IMR-90 (cell line): ENCODE measurements at regions not wholly inside any gene's neighbourhood (a gene's known extent, or its start where the extent isn't known, plus 50 kb on each side); places are given as distances from the start of the nearest gene placed in this dataset.

Experiments used
- ATAC-seq: fragments of 200-7000 bp; cut with Tn5 transposase; 2 replicates; pipeline ENCODE4 v1.9.1; 2020; ENCODE audit warnings: low read depth, mild to moderate bottlenecking, moderate library complexity
- BruUV-seq: library from RNA; stranded (reverse); fragments of 400-500 nt; replicated peaks from 2 replicates; lab custom pipeline; 2021; lab: Mats Ljungman, UMichigan
- CTCF ChIA-PET: fragments of 300-600 bp; formaldehyde crosslinking; extraction: SDS; loops from one replicate; lab custom pipeline; 2021; ENCODE audit warnings: antibody characterized with exemption; lab: Yijun Ruan, JAX
- POLR2A ChIA-PET: fragments of 300-600 bp; sonication (Branson Sonifier 250); formaldehyde crosslinking; loops from one replicate; lab custom pipeline; 2022; ENCODE audit warnings: antibody characterized with exemption; ENCODE audit not compliant: unreplicated experiment; lab: Charles Lee
- DNase-seq: peaks from one replicate; pipeline ENCODE4 v3.0.0; 2013
- H2AFZ ChIP-seq: replicated peaks from 2 replicates; pipeline ENCODE3; 2013; ENCODE audit warnings: low read length, mild to moderate bottlenecking; ENCODE audit not compliant: poor library complexity
- H2AK5ac ChIP-seq: 2 replicates; pipeline ENCODE4 v1.6.1; 2013; ENCODE audit warnings: low read depth, low read length, inconsistent platforms
- H2AK9ac ChIP-seq: replicated peaks from 2 replicates; pipeline ENCODE3; 2013; ENCODE audit warnings: mild to moderate bottlenecking, low read depth, low read length, moderate library complexity; ENCODE audit not compliant: poor library complexity
- H2BK120ac ChIP-seq: 2 replicates; pipeline ENCODE4 v1.6.1; 2013; ENCODE audit warnings: low read depth, low read length, inconsistent platforms
- H2BK15ac ChIP-seq: 3 replicates; pipeline ENCODE4 v1.6.1; 2013; ENCODE audit warnings: low read depth, low read length, inconsistent platforms
- H2BK20ac ChIP-seq: 2 replicates; pipeline ENCODE4 v1.6.1; 2013; ENCODE audit warnings: low read depth, mild to moderate bottlenecking, inconsistent platforms, low read length, moderate library complexity
- H2BK5ac ChIP-seq: 2 replicates; pipeline ENCODE4 v1.6.1; 2013; ENCODE audit warnings: mild to moderate bottlenecking, low read depth, low read length, inconsistent platforms; ENCODE audit not compliant: poor library complexity, severe bottlenecking
- H3K14ac ChIP-seq: replicated peaks from 2 replicates; pipeline ENCODE4 v1.6.1; 2013; ENCODE audit warnings: low read depth, low read length, inconsistent platforms
- H3K18ac ChIP-seq: 2 replicates; pipeline ENCODE4 v1.6.1; 2013; ENCODE audit warnings: low read depth, low read length, control low read depth
- H3K23ac ChIP-seq: 2 replicates; pipeline ENCODE4 v1.6.1; 2013; ENCODE audit warnings: low read depth, low read length, inconsistent platforms
- H3K27ac ChIP-seq: 2 replicates; pipeline ENCODE4 v1.5.1; 2013; ENCODE audit warnings: mild to moderate bottlenecking, control low read depth, low read length; ENCODE audit not compliant: insufficient read depth
- H3K27me3 ChIP-seq: 2 replicates; pipeline ENCODE4 v1.6.1; 2013; ENCODE audit warnings: low read length; ENCODE audit not compliant: control insufficient read depth, insufficient read depth
- H3K36me3 ChIP-seq: 2 replicates; pipeline ENCODE4 v1.6.1; 2013; ENCODE audit warnings: low read length, mixed read lengths; ENCODE audit not compliant: control insufficient read depth, insufficient read depth
- H3K4ac ChIP-seq: 2 replicates; pipeline ENCODE4 v1.6.1; 2013; ENCODE audit warnings: low read depth, low read length, inconsistent platforms
- H3K4me1 ChIP-seq: 2 replicates; pipeline ENCODE4 v1.6.1; 2013; ENCODE audit warnings: low read length, mixed read lengths; ENCODE audit not compliant: control insufficient read depth, insufficient read depth
- H3K4me2 ChIP-seq: 2 replicates; pipeline ENCODE4 v1.6.1; 2013; ENCODE audit warnings: low read depth, mild to moderate bottlenecking, control low read depth, low read length, moderate library complexity
- H3K4me3 ChIP-seq: 2 replicates; pipeline ENCODE4 v1.5.1; 2013; ENCODE audit warnings: low read depth, mild to moderate bottlenecking, control low read depth, low read length, moderate library complexity; ENCODE audit not compliant: insufficient read depth
- H3K56ac ChIP-seq: 2 replicates; pipeline ENCODE4 v1.6.1; 2013; ENCODE audit warnings: low read length, inconsistent platforms; ENCODE audit not compliant: insufficient read depth; ENCODE audit errors: extremely low read depth
- H3K79me1 ChIP-seq, 2 experiments: 2 replicates each; pipeline ENCODE4 v1.6.1; 2013; ENCODE audit warnings: low read length in 2 of 2, inconsistent platforms in 1 of 2, low read depth in 1 of 2
- H3K9ac ChIP-seq: 2 replicates; pipeline ENCODE4 v1.6.1; 2013; ENCODE audit warnings: low read depth, low read length, control low read depth
- H3K9me1 ChIP-seq: 2 replicates; pipeline ENCODE4 v1.6.1; 2013; ENCODE audit warnings: low read length, inconsistent platforms; ENCODE audit not compliant: insufficient read depth
- H3K9me3 ChIP-seq: 2 replicates; pipeline ENCODE4 v1.6.1; 2013; ENCODE audit warnings: low read length; ENCODE audit not compliant: control insufficient read depth, insufficient read depth
- H4K20me1 ChIP-seq: 2 replicates; pipeline ENCODE4 v1.6.1; 2013; ENCODE audit warnings: low read length, inconsistent platforms; ENCODE audit not compliant: insufficient read depth
- H4K5ac ChIP-seq: 2 replicates; pipeline ENCODE4 v1.6.1; 2013; ENCODE audit warnings: mild to moderate bottlenecking, low read depth, low read length, control low read depth
- H4K8ac ChIP-seq, 2 experiments: 2 replicates each; pipeline ENCODE4 v1.6.1; 2013; ENCODE audit warnings: low read depth in 2 of 2, low read length in 2 of 2, control low read depth in 1 of 2, inconsistent platforms in 1 of 2
- H4K91ac ChIP-seq: 2 replicates; pipeline ENCODE4 v1.6.1; 2013; ENCODE audit warnings: low read depth, low read length, inconsistent platforms; ENCODE audit not compliant: insufficient read depth
- BHLHE40 ChIP-seq: fragments of 150-350 bp; IDR thresholded peaks from 2 replicates; pipeline ENCODE4 v1.6.1; 2016; ENCODE audit warnings: mild to moderate bottlenecking, low read depth, low read length
- CEBPB ChIP-seq: IDR thresholded peaks from 2 replicates; pipeline ENCODE4 v1.6.1; 2012; ENCODE audit warnings: low read depth, low read length, improper control_type of control experiment
- ELK1 ChIP-seq: fragments of 150-350 bp; IDR thresholded peaks from 2 replicates; pipeline ENCODE4 v1.6.1; 2016; ENCODE audit warnings: low read depth, mild to moderate bottlenecking, low read length, moderate library complexity, borderline replicate concordance
- FOS ChIP-seq: fragments of 150-350 bp; IDR thresholded peaks from 2 replicates; pipeline ENCODE4 v1.6.1; 2016; ENCODE audit warnings: low read depth, low read length
- MAFK ChIP-seq: IDR thresholded peaks from 2 replicates; pipeline ENCODE4 v1.6.1; 2012; ENCODE audit warnings: low read depth, low read length, improper control_type of control experiment
- MAZ ChIP-seq: IDR thresholded peaks from 2 replicates; pipeline ENCODE4 v1.6.1; 2012; ENCODE audit warnings: low read depth, mild to moderate bottlenecking, low read length, improper control_type of control experiment, moderate library complexity, borderline replicate concordance
- MXI1 ChIP-seq: IDR thresholded peaks from 2 replicates; pipeline ENCODE4 v1.6.1; 2012; ENCODE audit warnings: low read depth, mild to moderate bottlenecking, low read length, moderate library complexity, borderline replicate concordance
- NFE2L2 ChIP-seq: fragments of 150-350 bp; IDR thresholded peaks from 2 replicates; pipeline ENCODE4 v1.6.1; 2016; ENCODE audit warnings: low read depth, mild to moderate bottlenecking, low read length
- POLR2A ChIP-seq: IDR thresholded peaks from 2 replicates; pipeline ENCODE4 v1.6.1; 2012; ENCODE audit warnings: mild to moderate bottlenecking, low read depth, low read length
- RAD21 ChIP-seq: IDR thresholded peaks from 2 replicates; pipeline ENCODE4 v1.6.1; 2012; ENCODE audit warnings: low read length, improper control_type of control experiment
- RCOR1 ChIP-seq: IDR thresholded peaks from 2 replicates; pipeline ENCODE4 v1.6.1; 2012; ENCODE audit warnings: mild to moderate bottlenecking, low read length, improper control_type of control experiment; ENCODE audit not compliant: insufficient replicate concordance
- RFX5 ChIP-seq: IDR thresholded peaks from 2 replicates; pipeline ENCODE4 v1.8.0; 2012; ENCODE audit warnings: low read depth, mild to moderate bottlenecking, low read length, moderate library complexity
- SMC3 ChIP-seq: fragments of 150-350 bp; IDR thresholded peaks from 2 replicates; pipeline ENCODE4 v1.6.1; 2016; ENCODE audit warnings: low read depth, mild to moderate bottlenecking, antibody characterized with exemption, low read length, moderate library complexity
- WGBS, 2 experiments: methylation state at CpG; one replicate each; pipeline versions ENCODE4 v1.1.5 to v1.1.7; 2013; ENCODE audit warnings: missing lambda C conversion rate in 2 of 2; ENCODE audit not compliant: insufficient read length in 1 of 2; ENCODE audit errors: extremely low coverage in 2 of 2; 5-methylcytosine and 5-hydroxymethylcytosine counted together
- dilution Hi-C: fragments of 300-500 bp; cut with HindIII; formaldehyde crosslinking; loops from one replicate; pipeline ENCODE4 v1.14.3; 2018; ENCODE audit warnings: low sequenced_read_pairs; ENCODE audit not compliant: unreplicated experiment
- in situ Hi-C: fragments of 300-500 bp; cut with MboI; formaldehyde crosslinking; loops from 3 replicates; pipeline ENCODE4 v1.14.3; 2019; ENCODE audit warnings: low sequenced_read_pairs, inconsistent platforms, mixed read lengths
- intact Hi-C: fragments of 100-400 bp; cut with micrococcal nuclease; formaldehyde crosslinking; loops from 2 replicates; pipeline ENCODE4 v1.10.0; 2022
- TF ChIP-seq, protein P1 (sequence below): fragments of 150-350 bp; IDR thresholded peaks from 2 replicates; pipeline ENCODE4 v1.6.1; 2017; ENCODE audit warnings: mild to moderate bottlenecking, antibody characterized with exemption, low read length, low read depth
- TF ChIP-seq, protein P2 (sequence below): conservative IDR thresholded peaks from 2 replicates; pipeline ENCODE4 v1.5.1; 2012; ENCODE audit warnings: mild to moderate bottlenecking, low read depth, low read length, improper control_type of control experiment

DNA sequence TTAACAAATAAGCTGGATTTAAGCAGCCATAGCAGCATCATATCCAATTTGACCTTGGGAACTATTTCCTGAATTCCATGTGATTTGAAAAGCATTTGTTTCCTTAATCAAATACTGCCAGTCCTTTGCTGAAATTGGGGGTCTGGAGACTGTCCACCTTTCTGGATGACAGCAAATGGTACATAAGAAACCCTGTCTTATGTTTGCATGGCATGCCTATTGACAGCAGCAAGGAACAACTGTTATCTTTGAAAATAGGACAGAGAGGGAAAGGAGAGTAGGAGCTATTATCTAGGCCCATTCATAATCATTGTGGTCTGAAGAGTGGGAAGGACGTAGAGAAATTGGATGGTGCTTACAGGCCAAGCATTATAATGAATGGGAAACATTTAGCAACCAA, 129.2 kb upstream of the CTNNA2 start:
- POLR2A ChIA-PET = no interaction called here
- no TSS peak for BruUV-seq
- H2AK5ac ChIP-seq = no peak overlapping the region
- no peak overlapping the region for H3K4ac ChIP-seq
- H3K36me3 ChIP-seq = no peaks in the 10 kb centered on the region
- no peak for DNase-seq
- no peak overlapping the region for H2BK15ac ChIP-seq
- H2BK20ac ChIP-seq = no peak overlapping the region
- H2BK5ac ChIP-seq = no peak overlapping the region
- ATAC-seq = no peak
- intact Hi-C loops (no loop called here), in situ Hi-C loops (no loop called here), dilution Hi-C loops (no loop called here)
- H4K91ac ChIP-seq = no peak overlapping the region
- no peaks in the 10 kb centered on the region for H3K9me1 ChIP-seq
- no peak overlapping the region for H3K56ac ChIP-seq
- H3K4me2 ChIP-seq = no peak overlapping the region
- no peak overlapping the region for H3K18ac ChIP-seq
- H3K23ac ChIP-seq = no peak overlapping the region
- no peaks in the 10 kb centered on the region for H3K79me1 ChIP-seq
- no peak overlapping the region for H2AFZ ChIP-seq
- H3K9ac ChIP-seq = no peak overlapping the region
- H4K8ac ChIP-seq = no peak overlapping the region
- no peak overlapping the region for H3K14ac ChIP-seq
- H2AK9ac ChIP-seq = no peak overlapping the region
- H3K27ac ChIP-seq = no peak overlapping the region
- TF ChIP-seq MAFK = no peak
- no peak for TF ChIP-seq RAD21
- no peak for TF ChIP-seq POLR2A
- TF ChIP-seq ELK1 = no peak
- no peak for TF ChIP-seq NFE2L2
- no peak for TF ChIP-seq CEBPB
- no peak for TF ChIP-seq BHLHE40
- TF ChIP-seq MXI1 = no peak
- no peak for TF ChIP-seq SMC3
- TF ChIP-seq, protein P1, sequence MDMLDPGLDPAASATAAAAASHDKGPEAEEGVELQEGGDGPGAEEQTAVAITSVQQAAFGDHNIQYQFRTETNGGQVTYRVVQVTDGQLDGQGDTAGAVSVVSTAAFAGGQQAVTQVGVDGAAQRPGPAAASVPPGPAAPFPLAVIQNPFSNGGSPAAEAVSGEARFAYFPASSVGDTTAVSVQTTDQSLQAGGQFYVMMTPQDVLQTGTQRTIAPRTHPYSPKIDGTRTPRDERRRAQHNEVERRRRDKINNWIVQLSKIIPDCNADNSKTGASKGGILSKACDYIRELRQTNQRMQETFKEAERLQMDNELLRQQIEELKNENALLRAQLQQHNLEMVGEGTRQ = no peak
- no peak for TF ChIP-seq FOS
- TF ChIP-seq RCOR1 = no peak
- TF ChIP-seq RFX5 = no peak
- TF ChIP-seq MAZ = no peak
- TF ChIP-seq, protein P2, sequence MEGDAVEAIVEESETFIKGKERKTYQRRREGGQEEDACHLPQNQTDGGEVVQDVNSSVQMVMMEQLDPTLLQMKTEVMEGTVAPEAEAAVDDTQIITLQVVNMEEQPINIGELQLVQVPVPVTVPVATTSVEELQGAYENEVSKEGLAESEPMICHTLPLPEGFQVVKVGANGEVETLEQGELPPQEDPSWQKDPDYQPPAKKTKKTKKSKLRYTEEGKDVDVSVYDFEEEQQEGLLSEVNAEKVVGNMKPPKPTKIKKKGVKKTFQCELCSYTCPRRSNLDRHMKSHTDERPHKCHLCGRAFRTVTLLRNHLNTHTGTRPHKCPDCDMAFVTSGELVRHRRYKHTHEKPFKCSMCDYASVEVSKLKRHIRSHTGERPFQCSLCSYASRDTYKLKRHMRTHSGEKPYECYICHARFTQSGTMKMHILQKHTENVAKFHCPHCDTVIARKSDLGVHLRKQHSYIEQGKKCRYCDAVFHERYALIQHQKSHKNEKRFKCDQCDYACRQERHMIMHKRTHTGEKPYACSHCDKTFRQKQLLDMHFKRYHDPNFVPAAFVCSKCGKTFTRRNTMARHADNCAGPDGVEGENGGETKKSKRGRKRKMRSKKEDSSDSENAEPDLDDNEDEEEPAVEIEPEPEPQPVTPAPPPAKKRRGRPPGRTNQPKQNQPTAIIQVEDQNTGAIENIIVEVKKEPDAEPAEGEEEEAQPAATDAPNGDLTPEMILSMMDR = no peak
- H3K27me3 ChIP-seq = no peaks in the 10 kb centered on the region
- CTCF ChIA-PET = interaction anchor here (1.3 kb wide), 1 partner anchor 8 kb away, joined by 5 read pairs; no protein-coding TSS in a partner anchor
- no peak overlapping the region for H4K5ac ChIP-seq
- H3K4me1 ChIP-seq = no peaks in the 10 kb centered on the region
- no peaks in the 10 kb centered on the region for H4K20me1 ChIP-seq
- no CpG with 5 or more reads among the region's 1 CpG for WGBS, 2 experiments
- H3K4me3 ChIP-seq = no peak overlapping the region
- no peak overlapping the region for H2BK120ac ChIP-seq
- H3K9me3 ChIP-seq = peaks cover 6% of the 10 kb centered on the region; the same call in 1 of the 2 replicates
